ENCODE measurements at regions not wholly inside any gene's neighbourhood (a gene's known extent, or its start where the extent isn't known, plus 50 kb on each side); places are given as distances from the start of the nearest gene placed in this dataset.

- DNase-seq = no peak
These were observed 193.0 kb downstream of the HLX start for GRCh38 chr1:221072214-221072613.

GRCh38 chr1:221074332-221074731, 195.1 kb downstream of the HLX start:
- DNase-seq = no peak

GRCh38 chr1:221075911-221076310, 196.7 kb downstream of the HLX start:
- no peak for DNase-seq

DNA sequence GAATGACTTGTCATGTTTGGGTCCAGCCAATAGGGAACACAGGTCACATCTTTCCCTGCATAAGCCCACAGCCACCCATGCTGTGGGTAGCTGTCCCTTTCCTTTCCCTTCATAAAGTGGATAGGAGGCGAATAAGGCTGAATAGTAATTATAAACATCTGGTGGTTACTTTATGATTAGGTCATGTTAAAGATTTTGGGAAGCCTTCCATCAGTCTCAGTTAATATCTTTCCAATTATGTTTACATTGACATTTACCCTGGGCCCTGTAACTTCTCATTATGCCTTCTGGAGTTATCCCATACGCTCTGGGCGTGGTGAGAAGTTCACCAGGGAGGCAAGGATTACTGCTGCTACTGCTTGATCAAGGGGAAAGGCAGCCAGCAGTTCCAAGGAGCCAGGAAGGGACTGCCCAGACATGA, 197.2 kb downstream of the HLX start:
- no peak for DNase-seq

DNA sequence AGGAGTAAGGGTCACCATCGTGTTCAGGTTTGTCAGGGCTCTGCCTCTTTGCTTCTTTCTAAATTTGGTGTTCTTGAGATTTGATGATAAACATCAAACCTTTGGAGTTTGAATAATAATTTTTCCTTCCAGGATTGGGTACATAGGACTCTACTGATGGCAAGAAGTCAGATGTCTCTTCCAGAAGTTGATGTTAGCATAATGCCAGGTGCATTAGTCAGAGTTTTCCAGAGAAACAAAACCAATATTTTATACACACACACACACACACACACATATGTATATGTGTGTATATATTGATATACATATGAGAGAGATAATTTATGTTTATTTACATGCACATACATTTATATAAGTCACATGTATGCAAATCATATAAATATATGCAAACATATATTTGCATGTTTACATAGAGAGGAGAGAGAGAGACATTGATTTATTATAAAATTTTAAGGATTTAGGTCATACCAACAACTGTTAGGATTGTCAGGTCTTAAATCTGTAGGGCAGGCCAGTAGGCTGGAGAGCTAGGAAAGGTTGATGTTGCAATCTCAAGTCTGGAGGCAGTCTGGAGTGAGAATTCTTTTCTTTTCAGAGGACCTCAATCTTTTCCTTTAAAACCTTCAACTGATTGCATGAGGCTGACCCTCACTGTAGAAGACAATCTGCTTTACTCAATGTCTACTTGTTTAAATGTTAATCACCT, 199.2 kb downstream of the HLX start:
- DNase-seq = no peak

GRCh38 chr1:221083902-221084301, 204.7 kb downstream of the HLX start:
- no peak for DNase-seq

GRCh38 chr1:221084681-221085080, 205.4 kb downstream of the HLX start:
- no peak for DNase-seq

- DNase-seq = no peak
These were observed 206.6 kb downstream of the HLX start for GRCh38 chr1:221085701-221086375.

GRCh38 chr1:221087919-221088318, 208.7 kb downstream of the HLX start:
- DNase-seq = no peak

DNA sequence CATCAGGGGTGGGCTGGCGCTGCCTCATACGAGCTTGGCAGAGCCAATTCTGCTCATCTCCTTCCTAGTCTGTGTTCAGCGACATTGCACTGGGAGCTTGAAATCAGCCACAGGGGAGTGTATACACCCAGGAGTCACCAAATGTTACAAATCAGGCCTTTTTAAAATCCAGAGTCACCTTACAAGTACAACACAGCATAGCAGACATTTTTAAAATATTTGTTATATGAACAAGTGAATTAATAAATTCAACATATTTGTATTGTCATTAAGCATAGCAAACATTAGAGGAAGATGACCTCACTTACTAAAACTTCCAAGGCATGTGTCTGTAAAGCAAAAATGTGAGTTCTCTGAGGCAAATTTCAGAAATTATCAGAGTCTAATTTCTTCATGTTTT, 210.0 kb downstream of the HLX start:
- DNase-seq = no peak

- DNase-seq = no peak
These were observed 210.6 kb downstream of the HLX start for GRCh38 chr1:221089803-221090202.

DNA sequence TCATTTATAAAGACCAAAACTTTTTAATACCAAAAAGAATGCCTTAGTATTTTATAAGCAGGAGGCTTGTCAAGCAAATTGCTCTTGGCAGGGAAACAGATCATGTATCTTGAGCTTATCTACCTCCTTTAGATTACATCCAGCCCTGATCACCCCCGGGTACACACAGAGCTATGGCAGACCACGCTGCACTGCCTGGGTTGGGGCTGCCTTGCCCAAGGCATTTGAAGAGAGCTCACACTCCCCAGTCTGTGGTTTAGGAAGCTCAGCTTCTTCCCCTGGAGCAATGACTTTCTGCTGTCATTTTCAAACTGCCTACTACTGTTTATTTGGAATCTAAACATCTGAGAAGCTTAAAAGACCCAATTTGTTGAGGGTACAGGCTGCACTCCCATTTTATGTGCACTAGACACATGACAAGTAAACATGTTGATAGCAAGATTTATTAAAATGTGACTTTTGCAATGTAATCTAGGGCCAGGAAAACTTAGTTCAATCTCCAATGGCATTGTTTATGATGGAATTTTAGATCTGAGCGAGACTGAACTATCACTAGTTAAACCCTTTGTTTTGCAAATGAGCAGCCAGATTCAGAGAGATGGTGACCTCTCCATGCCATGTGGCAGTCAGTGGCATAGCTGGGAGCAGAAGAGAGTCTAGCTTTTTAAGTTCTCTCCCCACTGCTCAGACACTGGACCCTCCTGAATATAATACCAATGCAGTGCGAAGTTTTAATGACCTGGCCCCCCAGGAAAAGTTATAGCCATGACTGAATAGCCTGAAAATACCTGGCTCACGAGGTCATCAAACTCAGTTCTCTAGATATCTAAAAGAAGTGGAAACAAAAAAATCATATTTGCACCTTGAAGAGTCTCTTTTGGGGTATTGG, 214.9 kb downstream of the HLX start:
- no peak for DNase-seq

- no peak for DNase-seq
These were observed 218.4 kb downstream of the HLX start for GRCh38 chr1:221097479-221098281.

DNA sequence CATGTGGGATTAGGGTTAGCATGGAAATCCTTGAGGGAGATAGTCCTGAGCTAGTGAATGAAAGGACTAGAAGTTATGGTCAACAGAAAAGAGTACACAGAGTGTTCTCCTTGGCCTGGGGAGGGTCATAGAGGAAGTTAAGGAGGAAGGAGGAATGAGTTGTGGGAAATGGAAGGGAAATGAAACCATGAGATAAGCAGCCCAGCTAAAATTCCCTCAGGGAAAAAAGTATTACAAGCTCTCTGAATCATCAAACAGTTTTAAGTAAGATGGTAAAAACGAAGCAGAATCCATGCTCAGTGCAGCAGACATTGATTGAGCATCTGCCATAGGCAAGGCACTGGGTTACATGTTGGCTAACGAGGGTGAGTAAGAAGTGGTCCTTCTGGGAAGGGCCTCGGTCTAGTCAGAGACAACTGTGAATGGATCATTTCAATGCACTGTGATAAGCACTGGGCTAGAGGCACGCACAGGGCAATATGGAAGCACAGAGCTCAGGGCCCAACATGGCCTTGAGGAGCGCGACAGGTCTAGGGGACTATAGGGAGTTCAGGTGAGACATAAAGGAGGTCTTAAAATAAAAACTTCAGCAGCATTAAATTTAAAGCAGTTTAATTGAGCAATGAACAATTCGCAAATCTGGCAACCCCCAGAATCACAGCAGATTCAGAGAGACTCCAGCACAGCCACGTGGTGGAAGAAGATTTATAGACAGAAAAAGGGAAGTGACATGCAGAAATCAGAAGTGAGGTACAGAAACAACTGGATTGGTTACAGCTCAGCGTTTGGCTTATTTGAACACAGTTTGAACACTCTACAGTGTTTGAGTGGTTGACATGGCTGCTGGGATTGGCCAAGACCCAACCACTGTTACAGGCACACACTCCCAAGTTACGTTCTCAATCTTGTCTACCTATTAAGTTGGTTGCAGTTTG, 219.5 kb downstream of the HLX start:
- no peak for DNase-seq

DNA sequence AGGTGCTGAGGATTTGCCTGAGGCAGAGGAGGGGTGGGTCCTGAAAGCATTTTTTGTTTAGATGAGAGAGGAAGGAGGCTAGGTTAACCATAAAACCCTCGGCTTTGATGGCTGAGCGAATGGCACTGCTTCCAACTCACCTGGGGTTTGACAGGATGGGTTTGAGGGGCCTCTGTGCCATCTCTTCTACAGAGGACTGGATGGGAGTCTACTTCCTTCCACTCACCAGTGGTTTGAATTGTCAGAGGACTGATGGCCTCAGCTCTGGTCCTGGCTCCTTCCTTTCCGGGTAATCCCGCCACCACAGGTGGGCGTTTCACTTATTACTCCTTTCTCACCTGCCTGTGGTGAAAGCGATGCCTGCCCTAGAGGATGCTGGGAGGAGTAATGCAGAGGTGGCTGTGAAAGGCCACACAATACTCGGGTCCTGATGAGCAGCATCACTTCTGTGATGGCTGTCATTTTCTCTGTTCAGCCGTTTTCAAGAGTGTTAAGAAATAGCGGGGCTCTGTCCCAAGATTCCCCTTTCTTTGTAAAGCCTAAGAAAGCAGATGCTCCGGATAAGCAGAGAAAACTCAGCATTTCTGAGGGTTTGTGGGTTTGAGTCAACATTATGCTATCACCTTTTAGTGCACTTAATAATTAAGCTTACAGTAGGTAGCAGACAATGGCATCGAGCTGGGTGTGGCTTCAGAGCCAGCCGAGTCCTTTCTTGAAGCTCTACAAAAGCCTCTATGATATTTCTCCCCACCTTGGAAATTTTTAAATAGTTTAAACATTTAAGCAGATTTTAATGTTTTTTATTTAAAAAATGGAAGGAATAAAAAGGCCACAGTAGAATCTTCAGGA, 220.7 kb downstream of the HLX start:
- no peak for DNase-seq

DNA sequence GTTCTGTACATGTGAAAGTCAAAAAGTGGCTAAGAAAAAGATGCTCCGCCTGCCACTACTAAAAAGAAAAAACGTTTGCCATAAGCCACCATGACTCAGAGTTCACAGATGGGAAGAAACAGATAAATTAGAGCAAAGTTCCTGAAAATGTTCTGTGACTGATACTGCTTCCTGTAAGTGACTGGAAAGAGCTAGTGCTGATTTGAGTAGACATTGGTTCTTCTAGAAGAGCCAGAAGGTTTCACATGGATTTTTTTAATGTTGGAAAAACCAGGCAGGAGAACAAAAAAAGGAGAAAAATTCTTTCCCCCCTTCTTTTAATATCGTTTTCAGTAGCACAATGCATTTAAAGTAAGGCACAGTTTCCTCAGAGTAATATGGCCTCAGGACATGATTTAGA, 221.4 kb downstream of the HLX start:
- no peak for DNase-seq

- no peak for DNase-seq
These were observed 222.8 kb downstream of the HLX start for GRCh38 chr1:221101807-221102605.

DNA sequence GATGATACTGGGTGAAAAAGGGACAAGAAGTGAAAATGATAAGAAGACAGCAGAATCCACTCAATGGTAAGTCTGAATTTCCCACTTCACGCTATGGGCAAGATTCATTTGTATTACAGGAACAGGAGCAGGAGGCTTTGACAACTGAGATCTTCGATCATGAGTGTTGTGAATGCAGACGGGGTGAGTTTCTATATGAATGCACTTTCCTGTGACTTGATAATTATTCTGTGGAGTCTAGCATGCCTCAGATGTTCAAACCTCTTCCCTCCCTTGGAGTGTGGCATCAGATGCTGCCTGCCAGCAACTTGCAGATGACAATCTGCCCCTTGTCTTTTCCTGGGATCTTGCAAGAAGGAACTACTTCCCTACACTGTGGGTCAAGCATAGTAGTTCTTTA, 225.4 kb downstream of the HLX start:
- DNase-seq = no peak

DNA sequence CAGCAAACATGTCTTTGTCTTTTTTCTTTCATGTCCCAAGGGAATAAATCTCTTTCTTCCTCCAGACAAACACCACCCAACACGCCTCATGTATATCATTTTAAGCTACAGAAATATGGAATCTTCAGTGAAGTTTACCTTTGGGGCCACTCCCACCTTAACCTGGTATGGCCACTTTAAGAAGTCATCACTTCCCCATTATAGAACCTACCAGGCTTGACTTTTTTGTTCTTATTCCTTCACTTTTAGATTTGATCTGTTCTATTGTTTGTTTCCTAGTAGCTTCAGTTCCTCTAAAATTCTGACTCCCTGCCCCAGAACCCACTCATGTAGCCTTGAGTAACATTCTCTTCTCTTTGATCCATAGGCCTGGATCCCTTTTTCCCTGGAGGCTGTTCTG, 226.3 kb downstream of the HLX start:
- no peak for DNase-seq

DNA sequence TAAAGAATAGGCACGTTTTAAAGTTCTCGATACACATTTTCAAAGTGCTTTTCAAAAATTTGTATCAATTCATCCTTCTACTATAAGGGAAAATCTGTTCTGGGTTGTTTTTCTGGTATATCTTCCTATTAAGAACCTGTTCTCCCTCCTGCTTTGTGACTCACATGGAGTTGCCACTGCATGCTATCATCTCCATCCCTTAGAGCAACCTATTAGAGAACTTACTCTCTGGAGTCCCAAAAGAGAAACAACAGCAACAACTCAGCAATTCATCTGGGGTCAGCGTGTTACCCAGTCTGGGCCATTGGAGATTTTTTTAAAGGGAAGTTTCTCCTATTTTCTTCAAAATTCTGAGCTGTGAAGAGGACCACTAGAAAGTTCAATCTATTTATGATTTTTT, 227.4 kb downstream of the HLX start:
- no peak for DNase-seq

Measured in stimulated activated CD4-positive, alpha-beta T cell treated with anti-CD3 and anti-CD28 coated beads, Interleukin-4, amount 100 ng/mL, for 24 hours (primary cell).